HCT116 (cell line): ENCODE measurements at regions not wholly inside any gene's neighbourhood (a gene's known extent, or its start where the extent isn't known, plus 50 kb on each side); places are given as distances from the start of the nearest gene placed in this dataset.

Experiments
- CBX3 ChIP-seq: IDR thresholded peaks from 2 replicates; pipeline ENCODE4 v1.6.1; 2012; ENCODE audit warnings: low read depth
- CTCF ChIP-seq, 3 experiments: fragments of 200-600 bp in 1 of 3; sonication (generic) in 1 of 3; IDR thresholded peaks in 2 of 3; conservative IDR thresholded peaks in 1 of 3; 2 replicates each; pipeline ENCODE4 v1.5.1; 2012 to 2017; ENCODE audit warnings: low read depth in 2 of 3, low read length in 2 of 3, antibody characterized with exemption in 1 of 3, borderline replicate concordance in 1 of 3, control low read depth in 1 of 3, mild to moderate bottlenecking in 1 of 3, mixed read lengths in 1 of 3, mixed run types in 1 of 3, moderate library complexity in 1 of 3; ENCODE audit not compliant: insufficient read depth in 1 of 3
- EZH2 ChIP-seq: fragments of 200-600 bp; sonication (generic); IDR thresholded peaks from 2 replicates; pipeline ENCODE4 v1.6.1; 2017; ENCODE audit warnings: antibody characterized with exemption, mixed run types
- FOSL1 ChIP-seq: IDR thresholded peaks from 2 replicates; pipeline ENCODE4 v1.6.1; 2012; ENCODE audit warnings: low read depth
- MAX ChIP-seq: IDR thresholded peaks from 2 replicates; pipeline ENCODE4 v1.6.1; 2012
- POLR2AphosphoS5 ChIP-seq: IDR thresholded peaks from 2 replicates; pipeline ENCODE4 v1.6.1; 2011; ENCODE audit warnings: mild to moderate bottlenecking, low read depth, low read length, moderate library complexity
- RAD21 ChIP-seq: IDR thresholded peaks from 2 replicates; pipeline ENCODE4 v1.6.1; 2012; ENCODE audit warnings: low read depth, mild to moderate bottlenecking
- REST ChIP-seq: IDR thresholded peaks from 2 replicates; pipeline ENCODE4 v1.6.1; 2012; ENCODE audit warnings: low read depth
- SP1 ChIP-seq: IDR thresholded peaks from 2 replicates; pipeline ENCODE4 v1.6.1; 2012; ENCODE audit warnings: low read depth
- YY1 ChIP-seq: IDR thresholded peaks from 2 replicates; pipeline ENCODE4 v1.6.1; 2011; ENCODE audit warnings: low read length, low read depth, moderate library complexity, mild to moderate bottlenecking; ENCODE audit not compliant: insufficient replicate concordance; ENCODE audit errors: extremely low read depth
- ZNF274 ChIP-seq: fragments of 200-500 bp; sonication (Bioruptor generic); IDR thresholded peaks from 2 replicates; pipeline ENCODE4 v1.6.1; 2014; ENCODE audit warnings: mild to moderate bottlenecking, low read depth, low read length, inconsistent platforms

- TF ChIP-seq MAX = no peak
- TF ChIP-seq CBX3 = no peak
- no peak for TF ChIP-seq EZH2
- TF ChIP-seq SP1 = no peak
- TF ChIP-seq CTCF (IDR thresholded peaks at IDR 0.05 in 2 of 3, conservative IDR thresholded peaks at IDR 0.05 in 1 of 3; ENCODE audit: borderline replicate concordance in 1 of 3, insufficient read depth in 1 of 3, low read depth in 2 of 3, low read length in 2 of 3) = no peak
- TF ChIP-seq REST = no peak
- TF ChIP-seq YY1 = no peak
- no peak for TF ChIP-seq ZNF274
- no peak for TF ChIP-seq RAD21
- TF ChIP-seq POLR2AphosphoS5 = no peak
- no peak for TF ChIP-seq FOSL1
These were observed 187.8 kb upstream of the KRR1 start for GRCh38 chr12:75699251-75699650.
